A549 (cell line): ENCODE measurements at regions not wholly inside any gene's neighbourhood (a gene's known extent, or its start where the extent isn't known, plus 50 kb on each side); places are given as distances from the start of the nearest gene placed in this dataset.
A peak's percentile ranks its signal among the peaks of the same experiment; 100 is the strongest.

Experiments used
- ATAC-seq, 2 experiments: fragments of 200-7000 bp in 1 of 2; fragments of >200 bp in 1 of 2; cut with Nextera tagmentation in 1 of 2; cut with Tn5 transposase in 1 of 2; 3 replicates each; pipeline versions ENCODE4 v1.8.0 to v1.9.1; 2018 to 2020; ENCODE audit warnings: mild to moderate bottlenecking in 1 of 2, moderate library complexity in 1 of 2
- CTCF ChIA-PET: fragments of 300-600 bp; sonication (Branson Sonifier 250); formaldehyde crosslinking; extraction: SDS; loops from one replicate; lab custom pipeline; 2021; ENCODE audit warnings: antibody characterized with exemption, inconsistent platforms; lab: Yijun Ruan, JAX
- POLR2A ChIA-PET: fragments of 350-600 bp; formaldehyde crosslinking; extraction: SDS; loops from one replicate; lab custom pipeline; 2021; ENCODE audit warnings: antibody characterized with exemption, inconsistent platforms; lab: Yijun Ruan, JAX
- DNase-seq, 2 experiments: peaks; one replicate each; pipeline versions ENCODE4 v3.0.0 to v3.0.0-alpha.2; 2011 to 2016; ENCODE audit warnings: low read depth in 1 of 2, low spot score in 1 of 2
- FAIRE-seq: peaks from 2 replicates; lab custom pipeline; 2011; peaks lifted over from hg19 to GRCh38; lab: Jason Lieb, UNC
- H3K27ac ChIP-seq, 2 experiments: fragments of >200 bp; sonication (Bioruptor Twin); formaldehyde crosslinking; 3 replicates each; pipeline ENCODE4 v1.5.1; 2016 to 2017
- H3K4me1 ChIP-seq: fragments of >200 bp; sonication (Bioruptor Twin); formaldehyde crosslinking; 3 replicates; pipeline ENCODE4 v1.6.1; 2016
- H3K4me2 ChIP-seq: fragments of >200 bp; sonication (Bioruptor Twin); formaldehyde crosslinking; 3 replicates; pipeline ENCODE4 v1.6.1; 2016
- H3K4me3 ChIP-seq: fragments of >200 bp; sonication (Bioruptor Twin); formaldehyde crosslinking; 3 replicates; pipeline ENCODE4 v1.5.1; 2016
- H3K9me3 ChIP-seq: fragments of >200 bp; sonication (Bioruptor Twin); formaldehyde crosslinking; 3 replicates; pipeline ENCODE4 v1.6.1; 2016
- CEBPB ChIP-seq, 2 experiments: fragments of >200 bp in 1 of 2; sonication (Bioruptor Twin) in 1 of 2; formaldehyde crosslinking in 1 of 2; IDR thresholded peaks; 2 replicates each; pipeline ENCODE4 v1.6.1; 2012 to 2016
- CHD2 ChIP-seq: fragments of 150-350 bp; IDR thresholded peaks from 2 replicates; pipeline ENCODE4 v1.6.1; 2014; ENCODE audit warnings: low read length; ENCODE audit not compliant: partially characterized antibody
- EP300 ChIP-seq, 2 experiments: fragments of >200 bp; sonication (Bioruptor Twin); formaldehyde crosslinking; IDR thresholded peaks; 2 replicates in 1 of 2; 3 replicates in 1 of 2; pipeline ENCODE4 v1.6.1; 2016 to 2017
- FOSL2 ChIP-seq, 2 experiments: fragments of 450-650 bp in 1 of 2; fragments of >200 bp in 1 of 2; sonication (Bioruptor Twin) in 1 of 2; formaldehyde crosslinking; IDR thresholded peaks; 2 replicates each; pipeline versions ENCODE4 v1.5.0 to v1.6.1; 2016 to 2020; ENCODE audit warnings: mild to moderate bottlenecking in 1 of 2, moderate library complexity in 1 of 2
- HDAC2 ChIP-seq: fragments of 200-600 bp; sonication (generic); IDR thresholded peaks from 2 replicates; pipeline ENCODE4 v1.6.1; 2016
- JUNB ChIP-seq: fragments of >200 bp; sonication (Bioruptor Twin); formaldehyde crosslinking; IDR thresholded peaks from 2 replicates; pipeline ENCODE4 v1.6.1; 2016
- KDM1A ChIP-seq: fragments of 200-600 bp; sonication (generic); IDR thresholded peaks from 2 replicates; pipeline ENCODE4 v1.6.1; 2016; ENCODE audit warnings: low read depth, mild to moderate bottlenecking
- KDM5A ChIP-seq: fragments of 200-600 bp; sonication (generic); IDR thresholded peaks from 2 replicates; pipeline ENCODE4 v1.6.1; 2016; ENCODE audit warnings: antibody characterized with exemption, mild to moderate bottlenecking
- MAFK ChIP-seq: fragments of 450-650 bp; IDR thresholded peaks from 2 replicates; pipeline ENCODE4 v1.6.1; 2014; ENCODE audit not compliant: partially characterized antibody
- MAZ ChIP-seq: fragments of 150-350 bp; IDR thresholded peaks from 2 replicates; pipeline ENCODE4 v1.6.1; 2014; ENCODE audit warnings: antibody characterized with exemption, low read depth, low read length, borderline replicate concordance
- MYC ChIP-seq: IDR thresholded peaks from 2 replicates; pipeline ENCODE4 v1.6.1; 2012; ENCODE audit warnings: mild to moderate bottlenecking, inconsistent platforms, low read length, improper control_type of control experiment, borderline replicate concordance
- NFE2L2 ChIP-seq: fragments of 150-350 bp; conservative IDR thresholded peaks from 2 replicates; pipeline ENCODE4 v1.6.1; 2014; ENCODE audit warnings: low read length
- POLR2AphosphoS2 ChIP-seq: conservative IDR thresholded peaks from 2 replicates; pipeline ENCODE4 v1.6.1; 2012; ENCODE audit warnings: low read length, improper control_type of control experiment, inconsistent platforms
- RAD21 ChIP-seq, 2 experiments: fragments of >200 bp in 1 of 2; sonication (Bioruptor Twin) in 1 of 2; formaldehyde crosslinking in 1 of 2; IDR thresholded peaks in 1 of 2; conservative IDR thresholded peaks in 1 of 2; 2 replicates in 1 of 2; 3 replicates in 1 of 2; pipeline ENCODE4 v1.6.1; 2012 to 2018; ENCODE audit warnings: inconsistent platforms in 1 of 2
- RARB ChIP-seq: fragments of 250-450 bp; sonication (Bioruptor Pico); IDR thresholded peaks from 2 replicates; pipeline ENCODE4 v1.8.0; 2021; ENCODE audit warnings: mild to moderate bottlenecking, moderate library complexity
- RCOR1 ChIP-seq: fragments of 150-350 bp; IDR thresholded peaks from 2 replicates; pipeline ENCODE4 v1.6.1; 2014; ENCODE audit warnings: antibody characterized with exemption, low read length, low read depth
- TFCP2L1 ChIP-seq: fragments of 250-450 bp; sonication (Bioruptor Pico); IDR thresholded peaks from 2 replicates; pipeline ENCODE4 v1.5.0; 2021; ENCODE audit warnings: mild to moderate bottlenecking
- TP53 ChIP-seq: fragments of 250-450 bp; sonication (Bioruptor Pico); IDR thresholded peaks from 2 replicates; pipeline ENCODE4 v1.5.0; 2021; ENCODE audit warnings: mild to moderate bottlenecking, moderate library complexity
- ZC3H11A ChIP-seq: fragments of 450-650 bp; IDR thresholded peaks from 2 replicates; pipeline ENCODE4 v1.6.1; 2014; ENCODE audit warnings: antibody characterized with exemption, mild to moderate bottlenecking
- ZSCAN20 ChIP-seq: fragments of 250-450 bp; sonication (Bioruptor Pico); IDR thresholded peaks from 2 replicates; pipeline ENCODE4 v1.8.0; 2022; ENCODE audit warnings: mild to moderate bottlenecking, moderate library complexity
- WGBS: methylation state at CpG from one replicate; pipeline ENCODE4 v1.1.6; 2017; ENCODE audit errors: missing lambda C conversion rate; 5-methylcytosine and 5-hydroxymethylcytosine counted together
- TF ChIP-seq, protein P1 (sequence below): fragments of 250-450 bp; sonication (Bioruptor Pico); IDR thresholded peaks from 2 replicates; pipeline ENCODE4 v1.5.0; 2021; ENCODE audit warnings: mild to moderate bottlenecking, moderate library complexity, borderline replicate concordance
- TF ChIP-seq, protein P2 (sequence below): IDR thresholded peaks from 2 replicates; pipeline ENCODE4 v1.6.1; 2012; ENCODE audit warnings: low read depth, borderline replicate concordance
- TF ChIP-seq, protein P3 (sequence below): fragments of >200 bp; sonication (Bioruptor Twin); formaldehyde crosslinking; IDR thresholded peaks from 3 replicates; pipeline ENCODE4 v1.5.1; 2016

DNA sequence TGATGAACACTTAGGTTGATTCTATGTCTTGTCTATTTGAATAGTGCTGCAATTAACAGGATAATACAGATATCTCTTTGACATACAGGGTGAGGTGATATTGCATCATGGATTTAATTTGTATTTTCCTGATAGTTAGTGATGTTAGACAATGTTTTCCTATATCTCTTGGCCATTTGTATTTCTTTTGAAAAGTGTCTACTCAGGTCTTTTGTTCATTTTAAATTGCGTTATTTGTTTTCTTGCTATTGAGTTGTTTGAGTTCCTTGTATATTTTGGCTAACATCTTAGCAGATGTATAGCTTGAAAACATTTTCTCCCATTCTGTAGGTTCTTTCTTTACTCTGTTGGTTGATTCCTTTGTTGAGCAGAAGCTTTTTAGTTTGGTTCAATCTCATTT, 460.6 kb downstream of the CCDC91 start:
- no peak for ATAC-seq
- CTCF ChIA-PET: no interaction called here
- Histone ChIP-seq H3K27ac (no peak overlapping the region), H3K4me3 (no peak overlapping the region)
- DNase-seq: no peak
- POLR2A ChIA-PET: no interaction called here
- TF ChIP-seq KDM5A (no peak), KDM1A (no peak), MAFK (peak; percentile 76), CEBPB (IDR thresholded peaks at IDR 0.05) (no peak)
- TF ChIP-seq, all 56 proteins: peak for 1
- no peak for FAIRE-seq
- Histone ChIP-seq H3K9me3 (peaks cover 3% of the 10 kb centered on the region; the same call in 1 of the 3 replicates), H3K4me1 (no peaks in the 10 kb centered on the region), H3K4me2 (no peak overlapping the region)
- 95% methylated on average over 1 of the region's 1 CpG for WGBS

DNA sequence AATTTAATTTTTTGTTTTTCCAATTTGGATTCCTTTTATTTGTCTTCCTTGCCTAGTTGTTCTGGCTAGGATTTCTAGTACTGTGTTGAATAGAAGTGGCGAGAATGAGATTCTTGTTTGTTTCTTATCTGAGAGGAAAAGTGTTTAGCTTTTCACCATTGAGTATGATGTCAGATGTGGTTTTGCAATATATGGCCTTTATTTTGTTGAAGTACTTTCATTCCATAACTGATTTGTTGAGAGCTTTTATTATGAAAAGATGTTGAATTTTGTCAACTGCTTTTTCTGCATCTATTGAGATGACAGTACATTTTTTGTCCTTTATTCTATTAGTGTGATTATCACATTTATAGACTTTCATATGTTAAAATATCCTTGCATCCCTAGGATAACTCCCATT, 462.0 kb downstream of the CCDC91 start:
- TF ChIP-seq RCOR1: no peak
- TF ChIP-seq, protein P1, sequence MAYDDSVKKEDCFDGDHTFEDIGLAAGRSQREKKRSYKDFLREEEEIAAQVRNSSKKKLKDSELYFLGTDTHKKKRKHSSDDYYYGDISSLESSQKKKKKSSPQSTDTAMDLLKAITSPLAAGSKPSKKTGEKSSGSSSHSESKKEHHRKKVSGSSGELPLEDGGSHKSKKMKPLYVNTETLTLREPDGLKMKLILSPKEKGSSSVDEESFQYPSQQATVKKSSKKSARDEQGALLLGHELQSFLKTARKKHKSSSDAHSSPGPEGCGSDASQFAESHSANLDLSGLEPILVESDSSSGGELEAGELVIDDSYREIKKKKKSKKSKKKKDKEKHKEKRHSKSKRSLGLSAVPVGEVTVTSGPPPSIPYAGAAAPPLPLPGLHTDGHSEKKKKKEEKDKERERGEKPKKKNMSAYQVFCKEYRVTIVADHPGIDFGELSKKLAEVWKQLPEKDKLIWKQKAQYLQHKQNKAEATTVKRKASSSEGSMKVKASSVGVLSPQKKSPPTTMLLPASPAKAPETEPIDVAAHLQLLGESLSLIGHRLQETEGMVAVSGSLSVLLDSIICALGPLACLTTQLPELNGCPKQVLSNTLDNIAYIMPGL (CRISPR knock-in tag): no peak
- TF ChIP-seq ZC3H11A: no peak
- no peak for TF ChIP-seq POLR2AphosphoS2
- no peak for TF ChIP-seq HDAC2
- TF ChIP-seq RAD21 (conservative IDR thresholded peaks at IDR 0.05 in 1 of 2, IDR thresholded peaks at IDR 0.05 in 1 of 2): no peak
- TF ChIP-seq TP53: no peak
- TF ChIP-seq JUNB: no peak
- TF ChIP-seq NFE2L2: no peak
- no peak for TF ChIP-seq ZSCAN20 (CRISPR knock-in tag)
- TF ChIP-seq TFCP2L1 (CRISPR knock-in tag): no peak
- no peak for TF ChIP-seq MYC
- no peak for TF ChIP-seq CHD2
- no peak for TF ChIP-seq EP300 (IDR thresholded peaks at IDR 0.05)
- no peak for TF ChIP-seq FOSL2 (IDR thresholded peaks at IDR 0.05)
- no peak for TF ChIP-seq FOSL2 (CRISPR knock-in tag; IDR thresholded peaks at IDR 0.05)
- TF ChIP-seq, protein P2, sequence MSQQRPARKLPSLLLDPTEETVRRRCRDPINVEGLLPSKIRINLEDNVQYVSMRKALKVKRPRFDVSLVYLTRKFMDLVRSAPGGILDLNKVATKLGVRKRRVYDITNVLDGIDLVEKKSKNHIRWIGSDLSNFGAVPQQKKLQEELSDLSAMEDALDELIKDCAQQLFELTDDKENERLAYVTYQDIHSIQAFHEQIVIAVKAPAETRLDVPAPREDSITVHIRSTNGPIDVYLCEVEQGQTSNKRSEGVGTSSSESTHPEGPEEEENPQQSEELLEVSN: no peak
- TF ChIP-seq RARB (CRISPR knock-in tag): no peak
- TF ChIP-seq, protein P3, sequence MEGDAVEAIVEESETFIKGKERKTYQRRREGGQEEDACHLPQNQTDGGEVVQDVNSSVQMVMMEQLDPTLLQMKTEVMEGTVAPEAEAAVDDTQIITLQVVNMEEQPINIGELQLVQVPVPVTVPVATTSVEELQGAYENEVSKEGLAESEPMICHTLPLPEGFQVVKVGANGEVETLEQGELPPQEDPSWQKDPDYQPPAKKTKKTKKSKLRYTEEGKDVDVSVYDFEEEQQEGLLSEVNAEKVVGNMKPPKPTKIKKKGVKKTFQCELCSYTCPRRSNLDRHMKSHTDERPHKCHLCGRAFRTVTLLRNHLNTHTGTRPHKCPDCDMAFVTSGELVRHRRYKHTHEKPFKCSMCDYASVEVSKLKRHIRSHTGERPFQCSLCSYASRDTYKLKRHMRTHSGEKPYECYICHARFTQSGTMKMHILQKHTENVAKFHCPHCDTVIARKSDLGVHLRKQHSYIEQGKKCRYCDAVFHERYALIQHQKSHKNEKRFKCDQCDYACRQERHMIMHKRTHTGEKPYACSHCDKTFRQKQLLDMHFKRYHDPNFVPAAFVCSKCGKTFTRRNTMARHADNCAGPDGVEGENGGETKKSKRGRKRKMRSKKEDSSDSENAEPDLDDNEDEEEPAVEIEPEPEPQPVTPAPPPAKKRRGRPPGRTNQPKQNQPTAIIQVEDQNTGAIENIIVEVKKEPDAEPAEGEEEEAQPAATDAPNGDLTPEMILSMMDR: no peak
- TF ChIP-seq KDM1A: no peak
- TF ChIP-seq MAZ: no peak
- ChIA-PET CTCF (no interaction called here), POLR2A (no interaction called here)
- Histone ChIP-seq H3K4me3 (no peak overlapping the region), H3K27ac (no peak overlapping the region), H3K9me3 (peaks cover 3% of the 10 kb centered on the region; the same call in 1 of the 3 replicates), H3K4me1 (no peaks in the 10 kb centered on the region), H3K4me2 (no peak overlapping the region)
- ATAC-seq (no peak), FAIRE-seq (no peak), DNase-seq (no peak)
- WGBS: 38% methylated on average over 1 of the region's 1 CpG
